ENCODE measurements at regions not wholly inside any gene's neighbourhood (a gene's known extent, or its start where the extent isn't known, plus 50 kb on each side); places are given as distances from the start of the nearest gene placed in this dataset.

- TF ChIP-seq CTCF (conservative IDR thresholded peaks at IDR 0.05) = no peak
- TF ChIP-seq ZFX (IDR thresholded peaks at IDR 0.05) = no peak
These were observed 300.6 kb downstream of the ZEB1 start for GRCh38 chr10:31619531-31620061.
